Karpas-422 (cell line): ENCODE measurements at regions not wholly inside any gene's neighbourhood (a gene's known extent, or its start where the extent isn't known, plus 50 kb on each side); places are given as distances from the start of the nearest gene placed in this dataset.

Source experiments
- DNase-seq: peaks from one replicate; pipeline ENCODE4 v3.0.0-alpha.2; 2015
- H2AFZ ChIP-seq: fragments of 200-600 bp; sonication (generic); 2 replicates; pipeline ENCODE4 v1.6.1; 2014; ENCODE audit warnings: antibody characterized with exemption, low read length, mixed read lengths
- H3K27ac ChIP-seq: fragments of 200-600 bp; sonication (generic); 2 replicates; pipeline ENCODE4 v1.5.1; 2014; ENCODE audit warnings: mild to moderate bottlenecking, low read length, moderate library complexity
- H3K27me3 ChIP-seq: fragments of 200-600 bp; sonication (generic); 2 replicates; pipeline ENCODE4 v1.6.1; 2014; ENCODE audit warnings: low read length, mixed read lengths
- H3K36me3 ChIP-seq: fragments of 200-600 bp; sonication (generic); 2 replicates; pipeline ENCODE4 v1.6.1; 2014; ENCODE audit warnings: low read length, mixed read lengths; ENCODE audit not compliant: insufficient read depth
- H3K4me1 ChIP-seq: fragments of 200-600 bp; sonication (generic); 2 replicates; pipeline ENCODE4 v1.6.1; 2014; ENCODE audit warnings: mild to moderate bottlenecking, low read length, mixed read lengths
- H3K4me2 ChIP-seq: fragments of 200-600 bp; sonication (generic); 2 replicates; pipeline ENCODE4 v1.6.1; 2014; ENCODE audit warnings: low read length, low read depth, mild to moderate bottlenecking; ENCODE audit not compliant: poor library complexity, severe bottlenecking
- H3K4me3 ChIP-seq: fragments of 200-600 bp; sonication (generic); 2 replicates; pipeline ENCODE4 v1.5.1; 2014; ENCODE audit warnings: mild to moderate bottlenecking, antibody characterized with exemption, low read length, mixed read lengths
- H3K79me2 ChIP-seq: fragments of 200-600 bp; sonication (generic); 2 replicates; pipeline ENCODE4 v1.6.1; 2014; ENCODE audit warnings: mild to moderate bottlenecking, low read length, mixed read lengths
- H3K9ac ChIP-seq: fragments of 200-600 bp; sonication (generic); 2 replicates; pipeline ENCODE4 v1.6.0; 2014; ENCODE audit warnings: low read length
- H3K9me2 ChIP-seq: fragments of 200-600 bp; sonication (generic), shearing (Covaris generic); replicated peaks from 2 replicates; pipeline ENCODE4 v1.6.0; 2014; ENCODE audit warnings: mild to moderate bottlenecking, low read length, moderate library complexity; ENCODE audit not compliant: insufficient read depth
- H3K9me3 ChIP-seq: fragments of 300-700, 200-600 bp; sonication (generic); 2 replicates; pipeline ENCODE4 v1.6.1; 2014; ENCODE audit warnings: low read length, mixed read lengths
- H4K20me1 ChIP-seq: fragments of 200-600 bp; sonication (generic); 2 replicates; pipeline ENCODE4 v1.6.1; 2014; ENCODE audit warnings: mild to moderate bottlenecking, antibody characterized with exemption, low read length, low read depth; ENCODE audit not compliant: insufficient read depth

DNA sequence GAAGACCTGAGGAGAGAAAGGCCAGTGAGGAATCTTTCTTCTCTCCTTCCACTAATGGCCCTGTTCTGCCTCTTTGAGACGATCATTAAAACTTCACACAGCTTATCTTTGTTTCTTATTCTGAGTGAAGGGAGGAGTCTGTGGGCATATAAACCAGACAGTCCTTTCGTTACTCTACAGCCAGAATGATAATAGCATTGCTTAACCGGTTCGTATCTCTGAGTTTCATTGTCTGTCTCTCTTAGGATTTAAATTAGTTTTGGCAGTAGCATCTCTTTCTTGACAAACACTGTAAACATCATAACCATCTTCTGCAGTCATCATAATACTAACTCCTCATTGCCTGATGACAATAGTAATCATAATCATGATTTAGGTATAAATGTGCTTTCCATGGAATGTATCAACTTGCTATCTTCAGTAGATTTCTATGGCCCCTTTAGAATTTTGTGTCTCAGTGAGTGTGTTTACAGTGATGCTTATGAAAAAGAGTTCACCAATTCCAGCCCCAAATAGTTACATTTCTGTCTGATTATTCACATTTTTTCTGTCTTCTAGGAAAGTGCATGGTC lies 618.8 kb upstream of the KLF4 start:
- Histone ChIP-seq H3K4me1 (no peaks in the 10 kb centered on the region), H3K27ac (no peak overlapping the region), H4K20me1 (no peaks in the 10 kb centered on the region), H3K4me3 (no peak overlapping the region), H2AFZ (no peak overlapping the region), H3K27me3 (no peaks in the 10 kb centered on the region), H3K79me2 (no peaks in the 10 kb centered on the region), H3K4me2 (no peak overlapping the region), H3K9me2 (no peaks in the 10 kb centered on the region), H3K9ac (no peak overlapping the region), H3K36me3 (no peaks in the 10 kb centered on the region), H3K9me3 (no peaks in the 10 kb centered on the region)
- DNase-seq: no peak

DNA sequence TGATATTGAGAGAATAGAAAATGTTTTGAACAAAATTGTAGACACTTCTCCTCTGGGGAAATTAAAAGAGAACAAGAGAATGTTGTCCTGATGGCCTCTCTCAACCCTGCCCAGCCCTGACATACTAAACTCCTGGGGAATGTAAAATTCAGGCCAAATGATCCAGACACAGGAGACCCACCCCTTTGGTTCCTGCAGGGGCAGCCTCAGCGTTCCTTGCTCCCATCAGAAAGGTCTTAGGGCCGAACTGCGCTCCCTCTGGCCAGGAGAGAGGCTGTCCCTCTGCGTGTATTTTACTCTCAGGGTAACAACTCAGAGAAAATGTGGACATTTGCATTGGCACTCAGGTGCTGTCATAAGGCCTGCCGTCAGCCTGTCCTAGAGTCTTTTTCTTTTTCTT lies 616.3 kb upstream of the KLF4 start:
- Histone ChIP-seq H4K20me1 (no peaks in the 10 kb centered on the region), H3K27me3 (no peaks in the 10 kb centered on the region), H3K36me3 (no peaks in the 10 kb centered on the region), H3K79me2 (no peaks in the 10 kb centered on the region), H3K27ac (no peak overlapping the region), H3K9ac (no peak overlapping the region), H3K4me1 (no peaks in the 10 kb centered on the region), H3K4me2 (no peak overlapping the region), H3K9me2 (no peaks in the 10 kb centered on the region), H2AFZ (no peak overlapping the region), H3K4me3 (no peak overlapping the region), H3K9me3 (no peaks in the 10 kb centered on the region)
- DNase-seq: peak; percentile 34

- no peaks in the 10 kb centered on the region for H3K79me2 ChIP-seq
- no peak for DNase-seq
- no peak overlapping the region for H2AFZ ChIP-seq
- H3K27me3 ChIP-seq: no peaks in the 10 kb centered on the region
- no peaks in the 10 kb centered on the region for H3K36me3 ChIP-seq
- H3K9me3 ChIP-seq: no peaks in the 10 kb centered on the region
- H3K9me2 ChIP-seq: no peaks in the 10 kb centered on the region
- H3K4me1 ChIP-seq: no peaks in the 10 kb centered on the region
- H3K27ac ChIP-seq: no peak overlapping the region
- H3K9ac ChIP-seq: no peak overlapping the region
- no peak overlapping the region for H3K4me2 ChIP-seq
- H3K4me3 ChIP-seq: no peak overlapping the region
- no peaks in the 10 kb centered on the region for H4K20me1 ChIP-seq
Observed at GRCh38 chr9:108104991-108105390, 615.4 kb upstream of the KLF4 start.

GRCh38 chr9:108103046-108103693 lies 613.6 kb upstream of the KLF4 start:
- DNase-seq: no peak
- Histone ChIP-seq H3K4me3 (no peak overlapping the region), H3K9me2 (no peaks in the 10 kb centered on the region), H4K20me1 (no peaks in the 10 kb centered on the region), H3K4me1 (no peaks in the 10 kb centered on the region), H3K27ac (no peak overlapping the region), H2AFZ (no peak overlapping the region), H3K4me2 (no peak overlapping the region), H3K9ac (no peak overlapping the region), H3K27me3 (no peaks in the 10 kb centered on the region), H3K79me2 (no peaks in the 10 kb centered on the region), H3K36me3 (no peaks in the 10 kb centered on the region), H3K9me3 (no peaks in the 10 kb centered on the region)

DNA sequence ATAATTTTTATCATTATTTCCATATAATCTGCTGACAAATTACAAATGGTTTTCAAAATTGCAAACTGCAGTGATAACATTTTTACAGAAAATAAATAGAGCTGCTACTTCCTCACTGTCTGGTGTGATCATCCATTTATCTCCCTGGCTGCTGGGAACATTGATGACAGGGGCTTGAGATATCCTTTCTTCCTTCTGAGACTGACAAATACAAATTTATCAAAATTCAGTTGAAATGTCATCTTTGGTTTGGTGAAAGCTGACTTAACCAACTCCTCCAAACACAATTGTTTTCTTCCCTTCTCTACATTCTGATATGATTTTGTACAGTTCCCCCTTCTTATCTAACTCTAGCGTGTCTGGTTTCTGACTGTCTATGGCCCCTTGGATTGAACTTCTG lies 611.8 kb upstream of the KLF4 start:
- H3K4me3 ChIP-seq: no peak overlapping the region
- H3K9me3 ChIP-seq: no peaks in the 10 kb centered on the region
- no peaks in the 10 kb centered on the region for H3K4me1 ChIP-seq
- H3K79me2 ChIP-seq: no peaks in the 10 kb centered on the region
- H3K36me3 ChIP-seq: no peaks in the 10 kb centered on the region
- H2AFZ ChIP-seq: no peak overlapping the region
- no peak for DNase-seq
- H3K27me3 ChIP-seq: no peaks in the 10 kb centered on the region
- H3K4me2 ChIP-seq: no peak overlapping the region
- H3K27ac ChIP-seq: no peak overlapping the region
- no peak overlapping the region for H3K9ac ChIP-seq
- no peaks in the 10 kb centered on the region for H3K9me2 ChIP-seq
- H4K20me1 ChIP-seq: no peaks in the 10 kb centered on the region

- Histone ChIP-seq H4K20me1 (no peaks in the 10 kb centered on the region), H3K9me2 (no peaks in the 10 kb centered on the region), H3K9me3 (no peaks in the 10 kb centered on the region), H3K79me2 (no peaks in the 10 kb centered on the region), H3K4me1 (no peaks in the 10 kb centered on the region), H3K4me3 (no peak overlapping the region), H3K27me3 (no peaks in the 10 kb centered on the region), H2AFZ (no peak overlapping the region), H3K27ac (no peak overlapping the region), H3K9ac (no peak overlapping the region), H3K36me3 (no peaks in the 10 kb centered on the region), H3K4me2 (no peak overlapping the region)
- no peak for DNase-seq
Observed at GRCh38 chr9:108100571-108100970, 611.0 kb upstream of the KLF4 start.

GRCh38 chr9:108099854-108100253 lies 610.3 kb upstream of the KLF4 start:
- no peak overlapping the region for H3K4me3 ChIP-seq
- no peaks in the 10 kb centered on the region for H3K36me3 ChIP-seq
- no peak overlapping the region for H3K27ac ChIP-seq
- H3K9me3 ChIP-seq: no peaks in the 10 kb centered on the region
- no peaks in the 10 kb centered on the region for H3K27me3 ChIP-seq
- H2AFZ ChIP-seq: no peak overlapping the region
- no peak overlapping the region for H3K9ac ChIP-seq
- no peak overlapping the region for H3K4me2 ChIP-seq
- no peaks in the 10 kb centered on the region for H4K20me1 ChIP-seq
- H3K79me2 ChIP-seq: no peaks in the 10 kb centered on the region
- no peaks in the 10 kb centered on the region for H3K9me2 ChIP-seq
- no peaks in the 10 kb centered on the region for H3K4me1 ChIP-seq
- DNase-seq: no peak

- Histone ChIP-seq H4K20me1 (no peaks in the 10 kb centered on the region), H3K27me3 (no peaks in the 10 kb centered on the region), H3K9me3 (no peaks in the 10 kb centered on the region), H3K4me2 (no peak overlapping the region), H3K27ac (no peak overlapping the region), H3K4me3 (no peak overlapping the region), H3K9ac (no peak overlapping the region), H3K79me2 (no peaks in the 10 kb centered on the region), H3K9me2 (no peaks in the 10 kb centered on the region), H3K4me1 (no peaks in the 10 kb centered on the region), H2AFZ (no peak overlapping the region), H3K36me3 (no peaks in the 10 kb centered on the region)
- DNase-seq: no peak
Observed at GRCh38 chr9:108095496-108095895, 605.9 kb upstream of the KLF4 start.
